Stimulated activated CD8-positive, alpha-beta memory T cell treated with anti-CD3 and anti-CD28 coated beads, Interleukin-4, amount 100 ng/mL, for 4 hours (primary cell): ENCODE measurements at regions not wholly inside any gene's neighbourhood (a gene's known extent, or its start where the extent isn't known, plus 50 kb on each side); places are given as distances from the start of the nearest gene placed in this dataset.

Experiments used
- DNase-seq, 2 donors: peaks; one replicate each; pipeline ENCODE4 v3.0.0-alpha.2; 2020; ENCODE audit warnings: low read depth in 2 of 2, low spot score in 1 of 2

DNA sequence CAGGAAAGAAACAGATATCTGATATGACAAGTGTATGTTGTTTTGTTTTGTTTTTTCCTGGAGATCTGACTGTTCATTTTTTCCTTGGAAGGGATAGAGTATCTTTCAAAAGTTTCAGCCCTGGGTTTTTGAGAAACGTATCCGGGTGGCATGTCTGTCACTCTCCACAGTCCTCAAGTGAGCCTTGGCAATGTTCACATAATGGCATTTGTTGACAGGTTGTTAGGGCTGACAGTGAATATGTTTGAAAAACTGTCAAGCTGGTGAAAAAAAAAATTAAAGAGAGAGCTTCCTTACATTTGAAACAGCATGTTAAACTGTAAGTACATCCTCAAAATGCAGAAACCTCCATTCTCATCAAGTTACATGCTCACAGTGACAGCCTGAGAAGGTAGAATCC lies 113.0 kb upstream of the DYNLRB2 start:
- no peak for DNase-seq

DNA sequence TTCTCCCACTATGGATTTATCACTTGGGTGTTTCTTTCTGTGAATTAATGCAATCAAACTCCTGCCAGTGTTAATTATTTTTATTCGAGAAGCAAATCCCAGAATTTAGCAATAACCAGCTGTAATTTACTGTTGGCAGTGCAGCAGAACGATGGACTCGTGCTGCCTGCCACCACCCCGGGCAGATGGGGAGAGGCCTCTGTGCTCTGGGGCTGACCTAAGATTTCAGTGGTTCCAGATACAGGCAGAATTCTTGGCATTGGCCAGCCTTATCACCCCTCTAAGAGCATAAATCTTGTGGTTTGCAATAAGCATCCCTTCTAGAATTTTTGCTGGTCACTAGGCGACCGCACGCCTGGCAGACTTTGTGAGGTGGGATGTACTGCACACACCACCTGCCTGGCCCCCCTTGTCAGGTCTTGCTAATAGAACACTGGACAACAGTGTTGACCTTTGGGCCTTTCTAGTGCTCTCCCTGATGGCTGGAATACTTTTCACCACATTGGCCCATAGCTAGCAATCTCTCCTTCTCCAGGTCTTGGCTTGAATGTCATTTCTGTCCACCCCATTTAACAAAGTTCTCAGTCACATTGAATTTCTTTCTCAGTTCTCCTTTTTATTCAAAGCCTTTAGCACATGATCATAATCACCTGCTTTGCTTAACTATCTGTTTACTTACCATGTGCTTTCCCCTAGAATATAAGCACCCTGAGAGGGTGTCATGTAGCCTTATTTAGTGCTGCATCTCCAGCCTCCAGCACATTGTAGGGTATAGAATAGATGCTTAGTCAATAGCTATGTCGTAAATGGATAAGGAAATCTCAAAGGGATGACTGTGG lies 122.1 kb upstream of the DYNLRB2 start:
- DNase-seq, result no peak

DNA sequence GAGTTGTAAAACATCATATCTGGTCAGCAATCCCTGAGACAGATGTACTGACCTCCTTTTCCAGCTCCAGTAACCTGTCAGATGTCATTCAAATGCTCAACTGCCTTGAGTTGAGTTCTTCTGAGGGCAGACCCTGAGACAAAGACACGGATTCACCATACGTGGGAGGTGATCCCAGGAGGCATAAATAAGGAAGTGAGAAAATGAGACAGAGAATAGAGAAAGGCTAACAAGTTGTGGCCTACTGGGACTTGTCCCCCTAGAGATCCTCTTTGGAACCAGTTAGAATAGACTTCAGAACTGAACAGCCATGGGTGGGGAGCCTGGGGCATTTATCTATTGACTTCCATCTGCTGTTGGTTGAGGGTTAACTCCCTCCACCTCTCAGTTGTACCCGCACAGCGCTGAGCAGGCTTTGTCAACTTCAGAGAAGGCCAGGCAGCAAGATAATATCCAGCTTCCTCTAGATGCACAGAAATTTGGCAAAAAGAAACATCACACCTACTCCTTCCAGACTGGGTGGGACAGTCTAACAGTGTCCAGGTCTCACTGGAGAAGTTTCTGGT lies 123.0 kb upstream of the DYNLRB2 start:
- no peak for DNase-seq

DNA sequence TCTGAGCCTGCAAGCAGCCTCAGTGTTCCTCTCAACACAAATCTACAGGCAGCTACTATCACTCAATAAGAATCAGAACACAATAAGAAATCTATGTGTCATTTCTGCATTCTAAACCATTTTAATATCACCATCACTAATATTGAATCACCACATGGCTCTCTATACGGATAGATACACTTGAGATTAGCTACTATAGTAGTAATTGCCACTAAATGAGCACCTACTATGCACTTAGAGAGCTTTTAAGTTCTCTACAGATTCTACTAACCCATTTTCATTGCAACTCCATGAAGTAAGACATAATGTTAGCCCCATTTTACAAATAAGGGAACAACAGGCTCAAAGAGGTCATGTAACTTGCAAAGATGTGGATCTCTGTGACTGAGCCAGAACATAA lies 132.8 kb upstream of the DYNLRB2 start:
- no peak for DNase-seq

DNA sequence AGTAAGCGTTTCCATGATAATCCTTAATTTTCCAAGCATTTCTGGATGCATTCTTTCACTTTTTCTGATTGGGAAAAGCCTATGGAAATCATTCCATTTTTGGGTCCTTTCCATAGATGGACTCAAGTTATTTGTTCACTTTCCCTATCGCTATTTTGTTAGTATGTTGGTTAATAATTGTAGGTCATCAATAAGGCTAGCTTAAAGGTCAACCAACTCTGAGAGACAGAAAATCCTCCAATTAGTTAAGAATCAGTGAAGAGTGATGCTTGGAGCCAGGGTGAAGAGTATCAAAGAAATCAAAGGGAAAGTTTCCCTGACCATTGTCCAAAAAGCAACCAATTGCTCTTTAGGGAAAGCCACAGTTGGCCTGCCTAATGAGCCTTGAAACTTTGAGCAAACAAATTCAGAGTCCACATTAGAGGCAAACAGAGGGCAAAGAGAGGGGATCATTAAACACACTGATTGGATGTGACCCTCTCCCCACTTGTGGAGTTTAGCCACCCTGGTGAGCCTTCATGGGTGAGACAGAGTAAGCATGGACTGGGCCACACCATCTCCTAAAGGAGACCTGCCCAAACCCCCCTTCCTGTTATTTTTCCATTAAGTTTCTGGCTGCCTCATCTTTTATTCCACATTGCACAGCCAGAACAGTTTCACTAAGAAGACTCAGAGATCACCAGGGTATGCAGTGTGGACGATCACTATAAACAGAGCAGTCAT lies 133.4 kb upstream of the DYNLRB2 start:
- no peak for DNase-seq

DNA sequence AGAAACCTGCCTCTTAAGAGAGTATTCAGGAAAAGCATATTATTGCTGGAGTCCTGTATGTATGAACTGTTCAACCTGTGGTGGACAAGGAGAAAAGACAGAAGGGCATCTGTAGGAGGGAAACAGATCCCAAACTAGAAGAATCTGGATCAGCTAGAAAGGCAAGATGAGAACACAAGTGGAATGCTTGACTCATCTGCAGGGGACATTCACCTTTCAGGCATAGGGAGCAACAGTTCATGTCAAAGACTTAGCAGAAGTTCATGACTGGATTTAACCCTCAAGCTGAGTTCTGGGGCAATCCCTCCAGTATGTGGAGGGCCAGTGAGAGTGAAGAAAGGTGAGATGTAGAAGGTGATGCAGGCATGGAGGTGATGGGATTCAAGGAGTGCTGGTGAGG lies 135.9 kb upstream of the DYNLRB2 start:
- DNase-seq, result no peak

DNA sequence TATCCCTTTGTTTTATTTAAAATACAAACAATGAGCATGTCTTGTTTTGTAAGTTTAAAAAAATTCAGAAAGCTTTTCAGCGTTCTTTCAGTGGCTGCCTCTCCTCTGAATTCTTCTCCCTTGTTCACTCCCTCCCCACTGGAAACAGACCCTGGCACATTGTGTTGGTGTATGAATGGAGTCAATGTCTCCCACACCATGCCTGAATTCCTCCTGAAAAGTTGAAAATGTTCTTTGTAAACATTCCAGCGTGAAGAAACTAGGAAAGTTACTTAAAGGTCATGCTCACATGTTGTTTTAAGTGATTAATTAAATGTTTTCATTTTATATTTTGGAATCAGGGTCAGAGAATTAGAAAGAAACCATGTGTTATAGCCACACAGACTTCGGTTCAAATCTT lies 136.9 kb upstream of the DYNLRB2 start:
- no peak for DNase-seq

DNA sequence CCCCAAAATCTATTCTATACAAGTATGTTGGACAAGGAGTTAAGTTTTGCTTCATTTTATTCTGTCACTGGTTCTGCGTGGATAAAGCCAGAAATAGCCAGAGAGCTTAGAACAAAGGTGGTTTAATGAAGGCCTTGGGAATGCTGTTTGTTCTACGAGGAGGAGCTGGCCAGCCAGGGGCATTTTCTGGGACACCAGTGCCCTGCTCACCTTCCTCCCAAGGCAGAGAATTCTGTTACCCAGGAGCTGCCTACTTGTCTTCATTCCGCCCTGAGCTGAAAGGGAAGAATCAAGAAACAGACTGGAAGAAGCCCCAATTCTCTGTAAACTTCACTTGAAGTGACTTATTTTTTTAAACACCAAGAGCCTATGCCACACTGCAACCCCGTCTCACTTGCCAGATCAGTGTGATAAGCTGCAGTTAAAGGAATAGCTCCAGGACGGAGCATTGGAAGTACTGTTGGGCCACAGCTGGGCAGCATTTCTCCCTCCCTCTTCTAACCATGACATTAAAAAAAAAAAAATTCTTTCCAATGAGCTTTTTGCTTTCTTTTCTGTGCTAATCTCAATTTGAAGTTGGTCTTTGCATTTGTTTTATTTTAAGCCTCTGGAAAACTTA lies 149.8 kb upstream of the DYNLRB2 start:
- DNase-seq, result no peak

DNA sequence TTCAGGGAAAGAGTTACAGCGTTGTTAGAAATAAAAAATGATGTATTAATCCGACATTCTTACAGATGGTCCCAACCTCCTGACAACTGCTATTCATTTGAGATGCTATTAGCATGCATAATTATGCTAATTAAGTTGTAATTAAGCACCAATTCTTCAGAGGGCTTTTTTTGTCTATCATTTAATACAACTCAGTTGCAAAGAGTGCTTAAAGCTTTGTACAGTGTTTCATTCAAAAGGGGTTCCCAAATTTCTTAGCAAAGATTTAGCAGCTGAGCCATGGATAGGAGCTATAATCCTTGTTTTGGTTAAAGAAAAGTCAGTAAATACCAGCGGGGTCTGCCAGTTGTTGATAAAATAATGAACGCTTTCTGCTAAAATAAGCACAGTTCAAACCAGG lies 150.7 kb upstream of the DYNLRB2 start:
- no peak for DNase-seq

DNA sequence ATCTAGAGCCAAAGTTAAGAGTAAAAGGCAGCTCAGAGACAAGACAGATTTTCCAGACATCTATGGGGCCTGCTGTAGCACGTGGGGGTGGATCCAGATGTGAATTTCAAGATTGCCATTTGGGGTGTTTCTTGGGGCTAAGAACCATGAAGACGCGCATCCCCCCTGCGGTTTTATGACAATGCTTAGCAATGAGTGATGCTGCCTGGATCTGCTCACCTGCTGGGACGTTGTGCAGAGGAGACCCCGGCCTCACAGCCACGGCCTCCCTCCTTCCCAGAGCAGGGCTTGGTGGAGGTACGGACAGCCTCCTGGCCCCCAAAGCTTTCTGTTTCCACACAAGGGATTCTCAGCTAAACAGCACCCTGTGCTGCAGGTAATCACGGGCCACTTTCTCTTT lies 151.5 kb upstream of the DYNLRB2 start:
- DNase-seq, result no peak

DNA sequence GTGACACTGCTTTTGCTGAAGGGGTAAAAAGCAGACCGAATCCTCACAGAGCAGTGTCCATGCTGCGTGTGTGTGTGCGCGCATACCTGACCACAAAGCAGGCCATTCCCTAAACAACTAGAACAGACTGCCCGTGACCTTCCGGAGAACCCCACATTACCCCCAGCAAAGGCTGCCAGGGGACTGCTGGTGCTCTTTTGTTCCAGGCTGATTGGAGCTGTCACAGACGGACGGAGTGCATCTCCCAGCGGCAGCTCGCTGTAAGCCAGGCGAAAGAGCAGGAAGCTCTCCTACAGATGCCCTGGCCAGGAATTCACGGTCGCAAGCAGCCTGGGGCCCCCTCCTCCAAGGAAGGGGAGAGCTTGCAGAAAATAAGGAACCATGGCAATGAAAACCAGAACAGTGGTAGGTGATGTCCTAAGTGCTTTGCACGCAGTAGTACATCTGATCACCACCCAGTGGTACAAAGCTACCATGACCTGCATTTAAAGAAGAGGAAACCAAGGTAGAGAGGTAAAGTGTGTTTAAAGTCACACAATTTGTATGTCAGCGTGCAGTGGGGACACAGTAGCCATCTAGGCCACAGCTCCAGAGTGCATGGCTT lies 153.4 kb upstream of the DYNLRB2 start:
- DNase-seq, result no peak

DNA sequence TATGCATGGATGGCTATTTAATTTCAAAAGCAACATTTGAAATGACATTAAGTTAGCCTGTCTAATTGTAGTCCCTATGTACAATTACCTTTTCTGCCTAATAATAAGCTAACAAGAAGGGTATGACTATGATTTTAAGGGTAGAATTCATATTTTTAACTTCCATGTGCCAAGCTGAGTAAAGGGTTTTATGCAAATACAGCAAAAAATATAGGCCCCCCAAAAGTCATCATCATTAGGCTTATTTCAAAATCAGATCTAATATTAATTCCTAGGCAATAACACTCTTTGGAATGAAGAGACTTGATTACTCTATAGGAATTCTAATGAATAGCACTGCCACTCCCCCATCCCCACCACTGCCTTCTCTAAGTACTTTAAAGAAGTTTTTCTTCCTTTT lies 155.9 kb upstream of the DYNLRB2 start:
- no peak for DNase-seq

DNA sequence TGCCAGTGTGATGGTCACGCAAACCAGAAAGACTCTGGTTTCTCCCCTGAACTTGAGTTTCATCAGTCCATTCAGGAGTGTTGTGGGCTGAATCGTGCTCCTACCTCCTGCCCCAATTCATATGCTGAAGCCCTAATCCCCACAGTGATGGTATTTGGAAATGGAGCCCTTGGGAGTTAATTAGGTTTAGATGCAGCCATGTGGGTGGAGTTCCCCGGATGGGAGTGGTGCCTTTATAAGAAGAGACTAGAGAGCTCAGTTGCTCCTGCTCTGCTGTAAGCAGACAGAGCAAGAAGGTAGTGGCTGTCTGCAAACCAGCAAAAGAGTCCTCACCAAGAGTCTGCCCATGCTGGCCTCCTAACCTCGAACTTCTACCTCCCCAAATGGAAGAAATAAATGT lies 160.3 kb upstream of the DYNLRB2 start:
- no peak for DNase-seq

DNA sequence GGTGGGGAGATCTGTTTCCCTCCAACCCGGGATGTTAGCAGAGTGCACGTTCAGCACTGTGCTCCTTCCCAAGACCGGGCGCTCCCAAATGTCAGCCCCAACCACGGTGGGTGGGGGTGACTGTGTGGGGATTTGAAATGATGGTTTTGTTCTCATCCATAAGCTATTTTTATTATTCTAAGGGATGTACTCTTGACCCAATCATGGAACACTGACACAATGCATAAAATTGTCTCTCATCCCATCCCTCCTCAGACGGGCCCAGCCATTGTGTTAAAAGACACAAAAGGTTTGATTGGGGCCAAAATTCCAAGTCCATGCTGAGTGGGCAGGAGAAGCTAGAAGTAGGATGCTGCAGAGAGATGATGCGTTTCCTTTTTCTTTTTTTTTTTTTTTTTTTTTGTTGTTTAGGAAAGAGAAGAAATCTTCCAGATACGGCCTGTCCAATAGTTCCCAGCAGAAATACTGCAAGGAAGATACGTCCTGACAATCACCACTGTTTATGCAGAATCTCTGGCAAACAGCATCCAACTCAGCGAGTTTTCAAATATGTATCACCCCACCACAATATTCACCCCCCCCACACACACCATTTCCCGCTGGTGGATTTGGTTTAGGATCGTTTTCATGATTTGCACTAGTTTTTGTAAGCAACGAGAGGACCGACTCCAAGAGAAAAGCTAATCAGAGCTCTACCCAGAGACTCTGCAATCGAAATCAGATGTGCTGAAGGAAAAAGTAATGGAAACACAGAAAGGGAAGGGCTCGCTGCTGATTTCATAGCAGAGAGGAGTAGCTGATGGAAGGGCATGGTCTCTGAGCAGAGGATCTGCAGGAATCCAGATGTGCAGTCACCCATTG lies 163.5 kb upstream of the DYNLRB2 start:
- no peak for DNase-seq

DNA sequence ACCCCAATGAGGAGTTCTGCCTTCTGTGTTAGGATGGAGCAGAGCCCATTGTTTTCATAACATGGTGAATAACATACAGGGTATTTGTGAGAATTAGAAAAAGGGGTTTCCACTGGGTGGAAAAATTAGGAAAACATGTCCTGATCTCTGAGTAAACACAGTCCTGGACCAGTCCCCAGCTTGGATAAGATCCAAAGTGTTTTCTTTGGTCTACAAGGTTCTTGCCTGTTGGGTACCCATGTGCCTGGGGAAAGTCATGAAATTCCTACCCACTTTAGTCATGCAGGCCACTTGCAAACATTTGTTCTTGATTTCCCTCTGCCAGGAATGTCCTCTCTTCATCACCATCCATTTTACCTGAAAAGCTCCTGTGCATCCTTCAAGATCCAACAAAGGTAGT lies 164.8 kb upstream of the DYNLRB2 start:
- DNase-seq, result no peak

DNA sequence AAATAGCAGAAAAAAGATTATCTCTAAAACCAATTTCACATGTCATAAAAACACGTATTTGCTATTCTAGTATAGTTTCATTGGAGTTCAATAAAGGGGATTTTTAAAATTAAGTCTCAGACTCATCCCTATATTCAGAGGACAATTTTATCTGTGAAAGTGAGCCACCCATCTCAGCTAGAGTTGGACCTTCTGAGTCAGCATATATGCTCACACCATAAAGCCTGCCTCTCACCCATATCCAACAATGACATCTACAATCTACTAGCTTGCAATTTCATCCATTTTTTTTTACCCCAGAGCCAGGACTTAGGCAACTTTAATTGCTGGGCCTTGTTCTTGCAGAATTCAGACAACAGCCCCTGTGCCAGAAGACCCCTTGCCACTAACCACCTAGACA lies 165.3 kb upstream of the DYNLRB2 start:
- no peak for DNase-seq

DNA sequence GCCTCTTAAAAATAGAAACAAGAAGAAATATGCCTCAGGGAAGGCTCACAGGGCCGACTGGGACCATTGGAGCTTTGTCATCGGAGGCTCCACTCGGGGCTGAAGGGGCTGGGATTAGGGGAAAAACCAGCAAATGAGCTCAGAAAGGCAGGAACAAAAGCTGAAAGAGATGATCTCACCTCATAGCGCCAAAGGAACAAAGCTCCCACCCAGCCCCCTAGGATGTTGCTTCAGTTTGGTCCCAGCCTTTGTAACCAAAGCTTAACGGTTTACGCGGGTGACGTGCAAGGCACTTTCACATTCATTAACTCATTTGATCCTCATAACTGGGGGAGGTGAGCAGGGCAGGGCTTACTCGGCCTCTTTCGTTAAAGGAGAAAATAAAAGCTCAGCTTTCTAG lies 168.5 kb upstream of the DYNLRB2 start:
- DNase-seq, result no peak

DNA sequence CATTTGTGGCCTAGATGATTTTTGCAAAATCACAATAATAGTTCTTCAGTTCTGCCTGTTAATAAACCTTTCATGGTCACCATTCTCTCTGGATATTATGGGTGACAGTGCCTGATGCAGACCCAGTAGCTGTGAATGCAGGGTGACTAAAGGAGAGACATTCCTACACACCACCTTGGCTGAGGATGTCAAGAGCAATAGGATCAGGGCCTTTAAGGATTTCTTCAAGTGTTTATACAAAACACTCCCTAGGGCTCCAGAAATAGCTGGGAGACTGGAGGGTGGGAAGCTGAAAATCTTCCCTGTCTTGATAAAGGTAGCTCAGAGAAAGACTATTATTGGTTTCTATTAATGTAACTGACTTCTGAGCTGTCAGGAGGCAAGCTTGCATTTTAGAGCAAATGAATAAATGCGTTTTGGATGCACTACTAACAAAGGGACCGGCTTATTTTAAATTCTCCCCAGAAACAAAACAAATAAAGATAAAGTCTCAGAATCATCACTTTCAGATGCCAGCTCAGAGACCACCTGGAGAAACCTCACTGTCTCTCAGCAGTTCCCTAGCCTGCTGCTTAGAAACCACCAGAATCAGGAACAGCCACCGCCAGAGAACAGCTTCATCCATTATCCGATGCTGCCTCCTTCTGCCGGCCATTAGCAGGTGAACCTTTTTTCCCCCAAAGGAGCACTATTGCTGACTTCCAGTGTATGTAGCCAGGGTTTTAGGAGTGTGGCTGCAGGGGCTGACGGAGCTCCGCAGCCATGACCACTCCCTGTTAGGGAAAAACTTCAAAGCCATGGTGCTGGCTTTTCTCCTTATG lies 171.4 kb upstream of the DYNLRB2 start:
- no peak for DNase-seq

DNA sequence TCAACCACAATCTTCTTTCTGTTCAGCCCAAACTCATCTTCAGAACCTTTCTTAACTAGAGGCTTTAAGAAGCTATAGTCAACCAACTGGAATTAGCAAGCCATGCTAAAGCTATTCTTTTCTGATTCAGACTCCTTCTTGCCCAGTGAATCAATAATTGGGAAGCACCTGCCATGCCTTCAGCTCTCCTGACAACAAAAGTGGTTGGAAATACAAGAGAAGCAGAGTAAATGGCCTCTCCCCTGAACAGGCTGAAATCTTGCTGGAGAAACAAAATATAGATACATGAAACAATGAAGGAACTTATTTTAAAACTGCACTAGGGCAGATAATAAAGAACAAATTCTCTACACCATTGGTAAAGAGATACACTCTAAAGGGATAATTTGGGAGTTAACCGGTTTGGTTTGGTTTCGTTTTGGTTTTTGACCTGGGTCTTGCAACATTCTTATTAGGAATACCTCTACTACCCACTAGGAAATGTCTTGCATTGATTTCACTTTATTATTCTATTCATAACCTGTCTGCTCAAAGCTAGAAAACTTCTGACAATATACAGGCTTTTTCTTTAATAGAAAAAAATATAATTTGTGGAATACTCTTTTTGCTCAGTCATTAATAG lies 173.6 kb upstream of the DYNLRB2 start:
- no peak for DNase-seq
